GM12874 (cell line): ENCODE measurements at regions not wholly inside any gene's neighbourhood (a gene's known extent, or its start where the extent isn't known, plus 50 kb on each side); places are given as distances from the start of the nearest gene placed in this dataset.

ENCODE experiments used
- CTCF ChIP-seq: IDR thresholded peaks from 2 replicates; pipeline ENCODE4 v1.5.1; 2011; ENCODE audit warnings: low read depth, mild to moderate bottlenecking, control low read depth, low read length, moderate library complexity; ENCODE audit not compliant: insufficient read depth

GRCh38 chr18:76771192-76771799 lies 51.1 kb upstream of the ZNF236 start:
- no peak for TF ChIP-seq CTCF

GRCh38 chr18:76767954-76768353 lies 54.4 kb upstream of the ZNF236 start:
- no peak for TF ChIP-seq CTCF

GRCh38 chr18:76766429-76766828 lies 55.9 kb upstream of the ZNF236 start:
- no peak for TF ChIP-seq CTCF

- TF ChIP-seq CTCF, result no peak
Observed at GRCh38 chr18:76765649-76766048, 56.7 kb upstream of the ZNF236 start.

GRCh38 chr18:76764291-76764901 lies 58.0 kb upstream of the ZNF236 start:
- TF ChIP-seq CTCF, result no peak

GRCh38 chr18:76759056-76759455 lies 63.3 kb upstream of the ZNF236 start:
- no peak for TF ChIP-seq CTCF

- TF ChIP-seq CTCF, result no peak
Observed at GRCh38 chr18:76757925-76758324, 64.4 kb upstream of the ZNF236 start.
